MCF 10A (cell line): ENCODE measurements at regions not wholly inside any gene's neighbourhood (a gene's known extent, or its start where the extent isn't known, plus 50 kb on each side); places are given as distances from the start of the nearest gene placed in this dataset.

ENCODE experiments used
- BruUV-seq: library from RNA; stranded (reverse); fragments of 400-500 nt; replicated peaks from 2 replicates; lab custom pipeline; 2021; lab: Mats Ljungman, UMichigan
- CTCF ChIA-PET: fragments of 300-600 bp; sonication (Branson Sonifier 250); formaldehyde crosslinking; extraction: SDS; loops from one replicate; lab custom pipeline; 2021; ENCODE audit warnings: antibody characterized with exemption, inconsistent platforms; lab: Yijun Ruan, JAX
- POLR2A ChIA-PET: fragments of 300-600, 350-650 bp; sonication (Branson Sonifier 250); formaldehyde crosslinking; extraction: SDS; loops from one replicate; lab custom pipeline; 2020; ENCODE audit warnings: antibody characterized with exemption, inconsistent platforms; lab: Yijun Ruan, JAX
- DNase-seq: peaks from one replicate; pipeline ENCODE4 v3.0.0-alpha.2; 2018; ENCODE audit not compliant: unreplicated experiment
- H3K27ac Mint-ChIP-seq: one replicate; pipeline ENCODE4 v1.8.0; 2022; ENCODE audit warnings: mild to moderate bottlenecking, low read depth, mixed read lengths; ENCODE audit not compliant: unreplicated experiment
- H3K27me3 Mint-ChIP-seq: one replicate; pipeline ENCODE4 v1.8.0; 2022; ENCODE audit warnings: mixed read lengths; ENCODE audit not compliant: insufficient read depth, unreplicated experiment
- H3K36me3 Mint-ChIP-seq: one replicate; pipeline ENCODE4 v1.8.0; 2022; ENCODE audit warnings: mild to moderate bottlenecking, moderate library complexity, mixed read lengths; ENCODE audit not compliant: insufficient read depth, unreplicated experiment
- H3K4me1 Mint-ChIP-seq: one replicate; pipeline ENCODE4 v1.8.0; 2022; ENCODE audit warnings: mixed read lengths; ENCODE audit not compliant: insufficient read depth, unreplicated experiment
- H3K4me3 Mint-ChIP-seq: one replicate; pipeline ENCODE4 v1.8.0; 2022; ENCODE audit warnings: mild to moderate bottlenecking, moderate library complexity, mixed read lengths; ENCODE audit not compliant: unreplicated experiment
- H3K9me3 Mint-ChIP-seq: one replicate; pipeline ENCODE4 v1.8.0; 2022; ENCODE audit warnings: mixed read lengths; ENCODE audit not compliant: unreplicated experiment
- intact Hi-C: fragments of 100-400 bp; cut with micrococcal nuclease; formaldehyde crosslinking; loops from 2 replicates; pipeline ENCODE4 v1.14.1; 2022
- TF ChIP-seq, protein P1 (sequence below): fragments of 200-600 bp; IDR thresholded peaks from one replicate; pipeline ENCODE4 v1.8.0; 2022; ENCODE audit warnings: antibody characterized with exemption, mild to moderate bottlenecking; ENCODE audit not compliant: unreplicated experiment

DNA sequence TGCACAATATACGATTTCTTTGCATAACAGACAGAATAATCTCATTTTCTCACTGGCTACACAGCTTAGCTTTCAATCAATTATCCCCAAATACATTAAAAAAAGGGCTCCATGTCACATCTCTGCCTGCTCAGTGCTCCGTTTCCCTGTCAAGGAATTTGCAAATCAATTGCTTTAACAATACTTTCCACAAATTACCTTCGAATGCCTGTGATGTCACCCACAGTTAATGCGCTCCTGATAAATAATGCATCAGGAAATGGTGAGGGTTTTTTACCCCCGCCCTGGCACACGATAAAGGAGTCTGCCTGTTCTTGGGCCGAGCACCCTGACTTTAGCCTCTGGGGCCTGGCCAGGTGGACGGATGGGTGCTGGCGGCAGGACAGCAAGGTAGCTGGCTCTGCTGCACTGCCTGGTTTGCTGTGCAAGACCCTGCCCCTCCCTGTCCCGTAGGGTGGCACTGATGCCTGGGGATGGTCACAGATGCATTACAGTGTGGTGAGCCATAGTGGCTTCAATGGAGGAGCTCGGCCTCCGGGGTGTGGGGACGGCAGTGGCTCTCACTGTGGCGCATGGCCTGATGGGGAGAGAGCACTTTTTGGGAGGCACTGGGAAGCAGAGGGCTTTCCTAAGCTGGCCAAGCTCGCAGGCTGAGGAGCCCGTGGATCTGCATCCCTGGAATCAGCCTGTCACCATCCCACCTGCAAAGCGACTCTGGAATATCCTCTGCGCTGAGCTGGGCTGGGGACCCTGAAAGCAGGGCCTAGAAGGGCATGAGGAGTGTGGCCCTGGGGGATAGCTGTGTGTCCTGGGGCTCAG is 88.3 kb upstream of the HS6ST1 start:
- ChIA-PET CTCF (interaction anchor here (0.6 kb wide), 1 partner anchor 1316 kb away, joined by 3 read pairs; no protein-coding TSS in a partner anchor), POLR2A (interaction anchor here (0.6 kb wide), 1 partner anchor 476 kb away, joined by 3 read pairs; no protein-coding TSS in a partner anchor)
- Mint-ChIP-seq H3K36me3 (no peaks in the 10 kb centered on the region), H3K4me1 (no peaks in the 10 kb centered on the region), H3K4me3 (no peak overlapping the region), H3K27ac (no peak overlapping the region), H3K27me3 (no peaks in the 10 kb centered on the region), H3K9me3 (no peaks in the 10 kb centered on the region)
- BruUV-seq, result no TSS peak
- DNase-seq, result no peak
- intact Hi-C loops, result no loop called here
- TF ChIP-seq, protein P1, sequence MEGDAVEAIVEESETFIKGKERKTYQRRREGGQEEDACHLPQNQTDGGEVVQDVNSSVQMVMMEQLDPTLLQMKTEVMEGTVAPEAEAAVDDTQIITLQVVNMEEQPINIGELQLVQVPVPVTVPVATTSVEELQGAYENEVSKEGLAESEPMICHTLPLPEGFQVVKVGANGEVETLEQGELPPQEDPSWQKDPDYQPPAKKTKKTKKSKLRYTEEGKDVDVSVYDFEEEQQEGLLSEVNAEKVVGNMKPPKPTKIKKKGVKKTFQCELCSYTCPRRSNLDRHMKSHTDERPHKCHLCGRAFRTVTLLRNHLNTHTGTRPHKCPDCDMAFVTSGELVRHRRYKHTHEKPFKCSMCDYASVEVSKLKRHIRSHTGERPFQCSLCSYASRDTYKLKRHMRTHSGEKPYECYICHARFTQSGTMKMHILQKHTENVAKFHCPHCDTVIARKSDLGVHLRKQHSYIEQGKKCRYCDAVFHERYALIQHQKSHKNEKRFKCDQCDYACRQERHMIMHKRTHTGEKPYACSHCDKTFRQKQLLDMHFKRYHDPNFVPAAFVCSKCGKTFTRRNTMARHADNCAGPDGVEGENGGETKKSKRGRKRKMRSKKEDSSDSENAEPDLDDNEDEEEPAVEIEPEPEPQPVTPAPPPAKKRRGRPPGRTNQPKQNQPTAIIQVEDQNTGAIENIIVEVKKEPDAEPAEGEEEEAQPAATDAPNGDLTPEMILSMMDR, result no peak

DNA sequence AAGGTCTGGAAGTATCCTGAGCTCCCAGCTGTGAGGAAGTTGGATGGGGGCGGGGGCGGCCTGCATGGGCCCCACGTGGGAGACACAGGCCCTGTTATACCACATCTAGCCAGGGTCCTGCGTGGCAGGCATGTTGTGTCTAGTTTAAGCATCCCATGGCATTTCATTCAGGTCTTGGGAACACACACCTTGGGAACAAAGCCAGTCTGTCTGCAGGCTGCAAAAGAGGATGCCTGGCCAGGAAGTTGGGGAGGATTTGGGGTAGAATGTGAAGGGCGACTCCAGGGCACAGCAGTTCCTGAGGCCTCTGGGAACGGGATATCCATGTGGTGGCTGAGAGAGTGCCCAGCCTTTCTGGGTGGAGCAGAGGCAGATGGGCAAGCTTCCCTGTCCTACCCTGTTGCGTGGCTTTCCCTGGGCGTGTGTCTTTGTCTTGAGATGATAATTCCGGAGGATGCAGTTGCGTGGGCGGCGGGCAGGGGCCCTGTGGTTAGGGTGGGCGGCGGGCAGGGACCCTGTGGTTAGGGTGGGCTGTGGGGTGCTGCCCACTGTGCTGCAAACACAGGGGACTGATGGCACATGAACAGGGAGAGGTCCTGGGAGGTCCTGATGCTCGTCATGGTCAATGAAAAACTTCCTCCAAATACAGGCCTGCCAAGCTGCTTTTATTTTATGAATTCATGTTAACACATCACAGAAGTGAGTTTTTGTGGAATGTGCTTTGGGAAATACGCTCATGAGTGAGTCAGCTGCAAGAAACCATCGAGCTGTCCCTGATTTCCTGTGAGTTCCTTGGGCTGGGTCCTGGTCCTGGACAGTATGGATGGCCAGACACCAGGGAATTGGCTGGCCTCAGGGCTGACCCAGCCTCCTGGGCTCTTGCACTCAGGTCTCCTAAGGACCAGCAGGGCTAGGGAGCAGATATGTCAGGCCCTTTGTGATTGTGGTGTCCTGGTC is 90.0 kb upstream of the HS6ST1 start:
- H3K27me3 Mint-ChIP-seq, result no peaks in the 10 kb centered on the region
- no peaks in the 10 kb centered on the region for H3K4me1 Mint-ChIP-seq
- H3K4me3 Mint-ChIP-seq, result no peak overlapping the region
- CTCF ChIA-PET, result no interaction called here
- POLR2A ChIA-PET, result no interaction called here
- DNase-seq, result peak; percentile 9
- H3K9me3 Mint-ChIP-seq, result no peaks in the 10 kb centered on the region
- BruUV-seq, result no TSS peak
- intact Hi-C loops, result no loop called here
- H3K27ac Mint-ChIP-seq, result no peak overlapping the region
- TF ChIP-seq, protein P1, result no peak
- H3K36me3 Mint-ChIP-seq, result no peaks in the 10 kb centered on the region

DNA sequence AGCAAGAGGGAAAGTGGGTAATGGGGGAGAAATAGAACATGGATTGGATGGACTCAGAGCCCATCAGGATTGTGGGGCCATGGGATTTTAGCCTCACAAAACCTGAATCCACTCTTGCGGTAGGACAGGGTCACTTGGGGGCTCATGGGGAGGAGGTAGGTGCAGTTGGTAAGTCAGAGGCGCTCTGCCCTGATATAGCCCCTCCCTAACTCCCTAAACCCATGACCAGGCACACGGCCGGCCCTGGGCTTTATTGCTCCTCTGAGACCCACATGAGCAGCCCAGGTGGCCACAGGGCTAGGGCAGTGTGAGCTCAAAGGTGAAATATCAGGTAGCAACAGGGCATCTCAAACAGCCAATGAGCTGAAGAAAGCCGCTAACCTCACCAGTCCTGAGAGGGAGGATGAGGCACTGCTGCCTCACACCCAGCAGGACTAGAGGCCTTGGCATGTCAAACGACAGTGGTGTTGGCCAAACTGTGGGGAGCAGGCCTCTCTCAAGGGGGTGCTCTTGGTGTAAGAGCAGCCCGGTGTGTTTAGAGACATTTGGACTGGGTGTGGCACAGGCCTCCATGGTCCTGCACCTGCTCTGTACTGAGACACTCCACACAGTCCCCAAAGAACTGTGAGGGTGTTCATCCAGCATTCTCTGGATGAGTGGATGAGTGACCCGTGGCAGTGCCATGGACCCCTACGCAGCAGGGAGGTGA is 90.8 kb upstream of the HS6ST1 start:
- Mint-ChIP-seq H3K27me3 (no peaks in the 10 kb centered on the region), H3K4me3 (no peak overlapping the region), H3K9me3 (no peaks in the 10 kb centered on the region), H3K4me1 (no peaks in the 10 kb centered on the region), H3K36me3 (no peaks in the 10 kb centered on the region), H3K27ac (no peak overlapping the region)
- no TSS peak for BruUV-seq
- TF ChIP-seq, protein P1, result no peak
- DNase-seq, result no peak
- POLR2A ChIA-PET, result no interaction called here
- intact Hi-C loops, result no loop called here
- CTCF ChIA-PET, result no interaction called here
